ENCODE measurements at regions not wholly inside any gene's neighbourhood (a gene's known extent, or its start where the extent isn't known, plus 50 kb on each side); places are given as distances from the start of the nearest gene placed in this dataset.

DNA sequence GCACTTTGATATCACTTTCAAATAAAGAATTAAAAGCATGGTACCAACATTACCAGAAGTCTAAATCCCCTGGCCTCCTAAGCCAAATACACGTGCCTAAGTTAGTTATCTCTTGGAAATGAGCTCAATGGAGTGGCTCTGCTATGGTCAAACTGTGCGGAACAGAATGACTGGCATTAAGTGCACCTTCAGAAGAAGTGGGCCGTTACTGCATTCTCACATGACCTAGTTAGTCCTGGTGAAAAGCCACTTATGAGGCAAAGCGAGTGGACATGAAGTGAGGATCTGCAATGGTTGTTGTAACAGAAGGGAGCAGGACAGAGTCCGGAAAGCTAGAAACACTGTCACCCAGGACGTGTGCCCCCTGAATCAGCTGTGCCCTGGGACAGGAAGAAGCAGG is 633.1 kb downstream of the IRX1 start:
- no peaks in the 10 kb centered on the region for H3K36me3 ChIP-seq
- TF ChIP-seq, protein P1, sequence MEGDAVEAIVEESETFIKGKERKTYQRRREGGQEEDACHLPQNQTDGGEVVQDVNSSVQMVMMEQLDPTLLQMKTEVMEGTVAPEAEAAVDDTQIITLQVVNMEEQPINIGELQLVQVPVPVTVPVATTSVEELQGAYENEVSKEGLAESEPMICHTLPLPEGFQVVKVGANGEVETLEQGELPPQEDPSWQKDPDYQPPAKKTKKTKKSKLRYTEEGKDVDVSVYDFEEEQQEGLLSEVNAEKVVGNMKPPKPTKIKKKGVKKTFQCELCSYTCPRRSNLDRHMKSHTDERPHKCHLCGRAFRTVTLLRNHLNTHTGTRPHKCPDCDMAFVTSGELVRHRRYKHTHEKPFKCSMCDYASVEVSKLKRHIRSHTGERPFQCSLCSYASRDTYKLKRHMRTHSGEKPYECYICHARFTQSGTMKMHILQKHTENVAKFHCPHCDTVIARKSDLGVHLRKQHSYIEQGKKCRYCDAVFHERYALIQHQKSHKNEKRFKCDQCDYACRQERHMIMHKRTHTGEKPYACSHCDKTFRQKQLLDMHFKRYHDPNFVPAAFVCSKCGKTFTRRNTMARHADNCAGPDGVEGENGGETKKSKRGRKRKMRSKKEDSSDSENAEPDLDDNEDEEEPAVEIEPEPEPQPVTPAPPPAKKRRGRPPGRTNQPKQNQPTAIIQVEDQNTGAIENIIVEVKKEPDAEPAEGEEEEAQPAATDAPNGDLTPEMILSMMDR (IDR thresholded peaks at IDR 0.05) = no peak
- no peaks in the 10 kb centered on the region for H3K9me3 ChIP-seq
- H3K4me1 ChIP-seq = no peaks in the 10 kb centered on the region
- no peak overlapping the region for H3K27ac ChIP-seq
- DNase-seq (ENCODE audit: extremely low spot score in 2 of 2) = no peak
- H3K27me3 ChIP-seq = no peaks in the 10 kb centered on the region
- intact Hi-C loops (cut with DNase I) = no loop called here
- no peak overlapping the region for H3K4me3 ChIP-seq

DNA sequence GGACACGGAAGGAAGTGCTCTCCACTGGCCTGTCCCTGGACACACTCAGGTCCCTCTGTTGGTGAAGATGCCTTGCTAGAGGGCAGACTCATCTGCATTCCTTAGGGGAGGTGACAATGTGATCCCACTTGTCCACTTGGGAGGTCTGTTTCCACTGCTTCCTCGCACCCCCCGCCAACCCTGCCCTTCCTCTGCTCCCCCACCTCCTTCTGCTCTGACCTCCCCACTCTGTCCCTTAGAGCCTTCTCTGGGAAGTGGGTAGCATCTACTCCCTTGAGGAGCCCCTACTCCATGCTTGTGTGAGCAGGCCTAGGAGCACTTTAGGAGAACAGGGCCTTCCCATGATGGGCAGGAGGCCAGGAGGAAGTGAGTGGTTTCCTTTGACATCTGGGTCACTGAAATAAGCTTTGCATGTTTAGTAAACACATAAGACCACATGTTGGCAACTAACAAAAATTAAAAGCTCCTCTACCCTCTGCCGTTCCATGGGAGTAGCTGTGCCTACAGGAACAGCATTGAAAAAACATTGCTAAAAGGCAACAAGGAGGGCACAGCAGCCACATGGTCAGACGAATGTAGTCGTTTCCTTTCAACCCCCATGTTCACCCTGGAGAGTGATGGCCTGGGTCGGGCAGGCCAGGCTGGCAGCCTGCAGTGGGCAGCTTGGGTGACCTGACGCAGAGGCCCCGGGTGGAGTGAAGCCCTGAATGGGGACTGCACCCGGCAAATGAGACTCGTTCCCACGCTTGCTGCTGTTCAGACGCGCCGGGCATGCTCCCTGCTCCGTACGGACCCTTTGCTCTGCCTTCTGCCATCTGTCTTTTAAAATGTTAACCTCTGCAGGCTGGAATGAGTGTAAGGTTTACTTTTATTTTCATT is 634.0 kb downstream of the IRX1 start:
- DNase-seq (ENCODE audit: extremely low spot score in 2 of 2) = no peak
- intact Hi-C loops (cut with DNase I) = no loop called here
- H3K4me3 ChIP-seq = no peak overlapping the region
- TF ChIP-seq, protein P1 (IDR thresholded peaks at IDR 0.05) = no peak
- TF ChIP-seq POLR2AphosphoS5 (IDR thresholded peaks at IDR 0.05; ENCODE audit: insufficient read depth in 1 of 2, low read depth in 1 of 2) (no peak), POLR2A (IDR thresholded peaks at IDR 0.05) (no peak)
- no peak overlapping the region for H3K27ac ChIP-seq
- no peaks in the 10 kb centered on the region for H3K27me3 ChIP-seq
- H3K4me1 ChIP-seq = no peaks in the 10 kb centered on the region
- no peaks in the 10 kb centered on the region for H3K36me3 ChIP-seq
- peaks cover 4% of the 10 kb centered on the region for H3K9me3 ChIP-seq

DNA sequence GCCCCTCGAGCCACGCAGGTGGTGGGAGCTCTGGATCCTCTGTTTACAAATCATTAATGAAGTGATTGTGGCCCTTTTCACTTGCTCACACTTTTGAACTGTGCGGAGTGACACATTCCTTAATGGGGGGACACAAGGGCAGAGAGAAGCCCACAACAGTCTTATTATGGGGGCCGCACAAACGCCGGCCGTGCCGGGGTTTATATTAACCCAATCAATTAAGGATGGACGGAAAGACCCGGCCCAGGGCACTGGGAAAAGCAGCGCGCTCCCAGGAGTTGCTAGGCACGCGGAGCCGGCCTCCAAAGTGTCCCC is 634.8 kb downstream of the IRX1 start:
- Histone ChIP-seq H3K4me1 (no peaks in the 10 kb centered on the region), H3K36me3 (no peaks in the 10 kb centered on the region), H3K4me3 (no peak overlapping the region), H3K27ac (no peak overlapping the region), H3K27me3 (no peaks in the 10 kb centered on the region), H3K9me3 (peaks cover 6% of the 10 kb centered on the region)
- intact Hi-C loops (cut with DNase I) = no loop called here
- no peak for DNase-seq (ENCODE audit: extremely low spot score in 2 of 2)
- TF ChIP-seq, protein P1 (IDR thresholded peaks at IDR 0.05) = no peak
- TF ChIP-seq POLR2A (IDR thresholded peaks at IDR 0.05) (no peak), POLR2AphosphoS5 (IDR thresholded peaks at IDR 0.05; ENCODE audit: insufficient read depth in 1 of 2, low read depth in 1 of 2) (no peak)

DNA sequence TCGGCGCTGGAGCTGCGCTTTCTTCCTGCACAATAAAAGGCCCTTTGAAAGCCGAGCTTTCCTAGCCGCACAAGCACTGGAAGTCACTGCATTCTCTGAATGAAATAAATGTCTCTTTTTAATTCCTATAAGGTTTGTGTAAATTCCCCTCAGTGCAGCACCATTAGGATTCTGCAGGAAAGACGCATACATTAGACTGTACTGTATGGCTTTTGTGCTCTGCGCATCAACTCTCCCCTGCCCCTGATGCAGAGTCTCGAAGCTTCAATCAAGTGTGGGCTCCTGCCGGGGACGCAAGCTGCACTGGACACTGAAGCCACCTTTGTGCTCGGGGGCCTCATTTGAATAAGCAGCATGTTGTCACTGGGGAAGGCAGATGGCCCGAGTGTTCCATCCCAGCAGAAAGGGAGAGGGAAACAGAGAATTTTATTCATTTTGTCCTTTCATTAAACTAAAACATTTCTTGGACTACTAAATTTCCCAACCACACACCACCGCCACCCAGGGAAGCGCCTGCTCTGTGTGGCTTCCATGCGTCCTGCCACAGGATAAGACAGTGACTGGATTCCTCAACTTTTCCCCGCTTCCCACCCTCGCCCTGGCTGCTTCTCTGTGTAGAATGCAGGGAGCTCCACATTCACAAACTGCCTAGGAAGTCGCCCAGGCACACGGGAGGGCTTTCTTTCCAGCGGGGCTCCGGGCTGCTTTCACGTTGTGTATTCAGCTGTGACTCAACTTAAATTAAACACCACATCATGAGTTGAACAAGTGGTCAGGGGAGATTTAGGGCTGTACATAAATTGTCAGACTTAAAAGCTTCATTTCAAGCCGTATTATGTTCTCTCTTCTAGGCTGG is 635.4 kb downstream of the IRX1 start:
- no peaks in the 10 kb centered on the region for H3K36me3 ChIP-seq
- intact Hi-C loops (cut with DNase I) = no loop called here
- no peak for TF ChIP-seq POLR2A (IDR thresholded peaks at IDR 0.05)
- TF ChIP-seq POLR2AphosphoS5 (IDR thresholded peaks at IDR 0.05; ENCODE audit: insufficient read depth in 1 of 2, low read depth in 1 of 2) = no peak
- TF ChIP-seq, protein P1 (IDR thresholded peaks at IDR 0.05) = no peak
- H3K27ac ChIP-seq = no peak overlapping the region
- H3K4me3 ChIP-seq = no peak overlapping the region
- H3K27me3 ChIP-seq = no peaks in the 10 kb centered on the region
- no peaks in the 10 kb centered on the region for H3K4me1 ChIP-seq
- DNase-seq (ENCODE audit: extremely low spot score in 2 of 2) = no peak
- H3K9me3 ChIP-seq = peaks cover 6% of the 10 kb centered on the region

GRCh38 chr5:4232084-4232483 is 636.5 kb downstream of the IRX1 start:
- Histone ChIP-seq H3K27ac (no peak overlapping the region), H3K9me3 (peaks cover 6% of the 10 kb centered on the region), H3K27me3 (no peaks in the 10 kb centered on the region), H3K36me3 (no peaks in the 10 kb centered on the region), H3K4me3 (no peak overlapping the region), H3K4me1 (no peaks in the 10 kb centered on the region)
- TF ChIP-seq, protein P1 (IDR thresholded peaks at IDR 0.05) = no peak
- no peak for TF ChIP-seq POLR2A (IDR thresholded peaks at IDR 0.05)
- TF ChIP-seq POLR2AphosphoS5 (IDR thresholded peaks at IDR 0.05; ENCODE audit: insufficient read depth in 1 of 2, low read depth in 1 of 2) = no peak
- intact Hi-C loops (cut with DNase I) = no loop called here
- DNase-seq (ENCODE audit: extremely low spot score in 2 of 2) = no peak
